B cell (primary cell): ENCODE measurements at regions not wholly inside any gene's neighbourhood (a gene's known extent, or its start where the extent isn't known, plus 50 kb on each side); places are given as distances from the start of the nearest gene placed in this dataset.

Experiments used
- ATAC-seq: fragments of 200-7000 bp; cut with Tn5 transposase; one replicate; pipeline ENCODE4 v1.10.0; 2021; ENCODE audit warnings: low read depth, mild to moderate bottlenecking, moderate number of reproducible peaks, moderate library complexity
- CTCF ChIA-PET: fragments of 350-600 bp; sonication (Branson Sonifier 250); formaldehyde crosslinking; loops from one replicate; lab custom pipeline; 2021; ENCODE audit warnings: antibody characterized with exemption, inconsistent platforms; lab: Charles Lee
- POLR2A ChIA-PET: fragments of 350-600 bp; sonication (Branson Sonifier 250); formaldehyde crosslinking; loops from one replicate; lab custom pipeline; 2021; ENCODE audit warnings: antibody characterized with exemption; lab: Charles Lee
- DNase-seq: peaks from one replicate; pipeline ENCODE4 v3.0.0; 2013
- H2AFZ ChIP-seq: 2 replicates; pipeline ENCODE4 v1.6.1; 2012; ENCODE audit warnings: mild to moderate bottlenecking, low read depth, low read length; ENCODE audit not compliant: insufficient read depth, poor library complexity, severe bottlenecking
- H3K27ac ChIP-seq, 2 donors: 1 replicate in 1 of 2; 2 replicates in 1 of 2; pipeline ENCODE4 v1.5.1; 2012 to 2013; ENCODE audit warnings: low read length in 2 of 2, mild to moderate bottlenecking in 2 of 2, moderate library complexity in 1 of 2
- H3K27me3 ChIP-seq, 4 experiments: fragments of 200-600 bp in 1 of 4; sonication (generic) in 1 of 4; replicated peaks in 1 of 4; 1 replicate in 2 of 4; 2 replicates in 2 of 4; pipeline versions ENCODE4 v1.6.1 to v1.7.0; 2013 to 2016; ENCODE audit warnings: low read length in 3 of 4, mild to moderate bottlenecking in 2 of 4, mixed read lengths in 1 of 4, moderate library complexity in 1 of 4; ENCODE audit not compliant: insufficient read depth in 4 of 4, control insufficient read depth in 3 of 4; ENCODE audit errors: control extremely low read depth in 1 of 4
- H3K36me3 ChIP-seq, 2 experiments: replicated peaks in 1 of 2; 1 replicate in 1 of 2; 2 replicates in 1 of 2; pipeline versions ENCODE4 v1.6.1 to v1.7.1; 2013; ENCODE audit warnings: low read length in 1 of 2; ENCODE audit not compliant: insufficient read depth in 2 of 2, control insufficient read depth in 1 of 2; ENCODE audit errors: control extremely low read depth in 1 of 2, extremely low read depth in 1 of 2
- H3K4me1 ChIP-seq, 2 donors: fragments of 200-600 bp in 1 of 2; sonication (generic) in 1 of 2; 1 replicate in 1 of 2; 2 replicates in 1 of 2; pipeline versions ENCODE4 v1.5.1 to v1.6.1; 2013 to 2017; ENCODE audit warnings: low read length in 2 of 2; ENCODE audit not compliant: control insufficient read depth in 2 of 2, insufficient read depth in 2 of 2
- H3K4me2 ChIP-seq: replicated peaks from 2 replicates; pipeline ENCODE3; 2012; ENCODE audit warnings: mild to moderate bottlenecking, low read depth, low read length; ENCODE audit not compliant: poor library complexity, severe bottlenecking
- H3K4me3 ChIP-seq, 5 experiments: fragments of 200-600 bp in 1 of 5; sonication (generic) in 1 of 5; 1 replicate in 3 of 5; 2 replicates in 2 of 5; pipeline versions ENCODE4 v1.5.1 to v1.7.0; 2011 to 2016; ENCODE audit warnings: low read length in 4 of 5, mild to moderate bottlenecking in 4 of 5, low read depth in 2 of 5, control low read depth in 1 of 5, moderate library complexity in 1 of 5; ENCODE audit not compliant: insufficient read depth in 1 of 5; ENCODE audit errors: control extremely low read depth in 1 of 5, extremely low read depth in 1 of 5
- H3K79me2 ChIP-seq: fragments of 200-600 bp; sonication (generic); one replicate; pipeline ENCODE4 v1.6.0; 2016; ENCODE audit warnings: low read length; ENCODE audit not compliant: control insufficient read depth, insufficient read depth
- H3K9ac ChIP-seq: fragments of 200-600 bp; sonication (generic); 2 replicates; pipeline ENCODE4 v1.6.1; 2017; ENCODE audit warnings: mild to moderate bottlenecking, low read length, moderate library complexity
- H3K9me3 ChIP-seq, 3 donors: one replicate each; pipeline versions ENCODE4 v1.6.1 to v1.7.1; 2013; ENCODE audit warnings: low read length in 2 of 3; ENCODE audit not compliant: control insufficient read depth in 2 of 3, insufficient read depth in 1 of 3; ENCODE audit errors: control extremely low read depth in 1 of 3
- H4K20me1 ChIP-seq: 2 replicates; pipeline ENCODE4 v1.6.0; 2012; ENCODE audit warnings: mild to moderate bottlenecking, low read length; ENCODE audit not compliant: insufficient read depth, control insufficient read depth, poor library complexity, severe bottlenecking
- H3K27ac Mint-ChIP-seq: one replicate; pipeline ENCODE4 v1.8.0; 2021; ENCODE audit warnings: mixed read lengths
- H3K27me3 Mint-ChIP-seq: one replicate; pipeline ENCODE4 v1.8.0; 2021; ENCODE audit warnings: mixed read lengths
- H3K4me1 Mint-ChIP-seq: one replicate; pipeline ENCODE4 v1.8.0; 2021; ENCODE audit warnings: mixed read lengths
- H3K4me3 Mint-ChIP-seq: one replicate; pipeline ENCODE4 v1.8.0; 2021; ENCODE audit warnings: mixed read lengths
- H3K9me3 Mint-ChIP-seq: one replicate; pipeline ENCODE4 v1.8.0; 2022; ENCODE audit warnings: mixed read lengths; ENCODE audit not compliant: insufficient read depth
- EZH2 ChIP-seq: IDR thresholded peaks from 2 replicates; pipeline ENCODE4 v1.6.1; 2012; ENCODE audit warnings: borderline replicate concordance, low read depth, mild to moderate bottlenecking, moderate library complexity, low read length; ENCODE audit not compliant: insufficient read depth, poor library complexity, severe bottlenecking
- WGBS: methylation state at CpG from one replicate; pipeline ENCODE4 v1.1.5; 2013; ENCODE audit warnings: missing lambda C conversion rate; ENCODE audit not compliant: insufficient coverage; 5-methylcytosine and 5-hydroxymethylcytosine counted together
- intact Hi-C: fragments of 100-400 bp; cut with micrococcal nuclease; formaldehyde crosslinking; loops from one replicate; pipeline ENCODE4 v1.10.0; 2022
- TF ChIP-seq, protein P1 (sequence below): fragments of 200-600 bp; IDR thresholded peaks from one replicate; pipeline ENCODE4 v1.8.0; 2022; ENCODE audit warnings: antibody characterized with exemption, mild to moderate bottlenecking

DNA sequence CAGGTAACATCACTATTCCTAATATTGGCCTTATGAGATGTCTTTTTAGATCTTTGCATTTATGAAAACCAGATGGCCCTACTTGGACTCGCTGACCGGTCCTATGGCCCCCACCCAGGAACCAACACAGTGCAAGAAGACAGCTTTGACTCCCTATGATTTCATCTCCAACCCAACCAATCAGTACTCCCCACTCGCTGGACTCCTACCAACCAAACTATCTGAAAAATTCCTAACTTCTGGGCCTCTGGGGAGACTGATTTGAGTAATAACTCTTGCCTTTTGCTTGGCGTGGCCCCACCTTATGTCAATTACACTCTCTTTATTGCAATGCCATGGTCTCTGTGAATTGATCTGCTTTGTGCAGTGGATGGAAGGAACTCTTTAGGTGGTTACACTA is 828.9 kb downstream of the CDH11 start:
- ATAC-seq (no peak), DNase-seq (no peak)
- Histone ChIP-seq H3K9me3 (peaks cover 0 to 3% (median 0%) of the 10 kb centered on the region in 3 donors), H3K9ac (no peak overlapping the region), H3K4me1 (no peaks in the 10 kb centered on the region), H2AFZ (no peak overlapping the region), H4K20me1 (no peaks in the 10 kb centered on the region), H3K27ac (no peak overlapping the region), H3K4me2 (no peak overlapping the region), H3K27me3 (no peaks in the 10 kb centered on the region), H3K79me2 (no peaks in the 10 kb centered on the region), H3K4me3 (no peak overlapping the region), H3K36me3 (no peaks in the 10 kb centered on the region)
- Mint-ChIP-seq H3K27me3 (no peaks in the 10 kb centered on the region), H3K27ac (no peak overlapping the region), H3K4me1 (no peaks in the 10 kb centered on the region), H3K9me3 (peaks cover 6% of the 10 kb centered on the region), H3K4me3 (no peak overlapping the region)
- POLR2A ChIA-PET: no interaction called here
- CTCF ChIA-PET: no interaction called here
- intact Hi-C loops: no loop called here
- no peak for TF ChIP-seq EZH2
- TF ChIP-seq, protein P1, sequence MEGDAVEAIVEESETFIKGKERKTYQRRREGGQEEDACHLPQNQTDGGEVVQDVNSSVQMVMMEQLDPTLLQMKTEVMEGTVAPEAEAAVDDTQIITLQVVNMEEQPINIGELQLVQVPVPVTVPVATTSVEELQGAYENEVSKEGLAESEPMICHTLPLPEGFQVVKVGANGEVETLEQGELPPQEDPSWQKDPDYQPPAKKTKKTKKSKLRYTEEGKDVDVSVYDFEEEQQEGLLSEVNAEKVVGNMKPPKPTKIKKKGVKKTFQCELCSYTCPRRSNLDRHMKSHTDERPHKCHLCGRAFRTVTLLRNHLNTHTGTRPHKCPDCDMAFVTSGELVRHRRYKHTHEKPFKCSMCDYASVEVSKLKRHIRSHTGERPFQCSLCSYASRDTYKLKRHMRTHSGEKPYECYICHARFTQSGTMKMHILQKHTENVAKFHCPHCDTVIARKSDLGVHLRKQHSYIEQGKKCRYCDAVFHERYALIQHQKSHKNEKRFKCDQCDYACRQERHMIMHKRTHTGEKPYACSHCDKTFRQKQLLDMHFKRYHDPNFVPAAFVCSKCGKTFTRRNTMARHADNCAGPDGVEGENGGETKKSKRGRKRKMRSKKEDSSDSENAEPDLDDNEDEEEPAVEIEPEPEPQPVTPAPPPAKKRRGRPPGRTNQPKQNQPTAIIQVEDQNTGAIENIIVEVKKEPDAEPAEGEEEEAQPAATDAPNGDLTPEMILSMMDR: no peak
- 100% methylated on average over 1 of the region's 4 CpGs for WGBS

DNA sequence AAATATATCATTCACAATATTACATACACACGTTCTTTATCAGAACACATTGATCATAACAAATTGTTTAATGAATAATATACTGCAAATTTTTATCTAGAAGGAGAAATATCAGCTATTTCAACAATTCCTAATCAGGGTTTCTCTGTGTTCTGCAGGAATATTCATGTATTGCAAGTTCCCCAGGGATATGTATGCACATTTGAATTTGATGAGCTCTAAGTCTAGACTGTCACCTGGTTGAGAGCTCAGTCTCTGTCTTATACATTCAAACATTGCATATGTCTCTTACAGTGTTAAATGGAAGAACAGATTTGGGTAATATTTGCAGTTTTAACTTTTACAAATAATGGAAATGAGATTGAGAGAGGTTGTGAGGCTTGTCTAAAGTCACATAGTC is 829.7 kb downstream of the CDH11 start:
- no peak overlapping the region for H3K4me2 ChIP-seq
- no peaks in the 10 kb centered on the region for H4K20me1 ChIP-seq
- H3K27me3 Mint-ChIP-seq: no peaks in the 10 kb centered on the region
- H3K27ac ChIP-seq: no peak overlapping the region
- no peak for DNase-seq
- H3K4me3 ChIP-seq: no peak overlapping the region
- no peaks in the 10 kb centered on the region for H3K36me3 ChIP-seq
- H3K79me2 ChIP-seq: no peaks in the 10 kb centered on the region
- no peaks in the 10 kb centered on the region for H3K27me3 ChIP-seq
- WGBS: no CpG with 5 or more reads among the region's 1 CpG
- H3K27ac Mint-ChIP-seq: no peak overlapping the region
- H3K4me1 ChIP-seq: no peaks in the 10 kb centered on the region
- no peak for TF ChIP-seq EZH2
- TF ChIP-seq, protein P1: no peak
- no peak for ATAC-seq
- no peak overlapping the region for H3K9ac ChIP-seq
- no peaks in the 10 kb centered on the region for H3K4me1 Mint-ChIP-seq
- CTCF ChIA-PET: no interaction called here
- H3K9me3 Mint-ChIP-seq: peaks cover 5% of the 10 kb centered on the region
- intact Hi-C loops: no loop called here
- H3K9me3 ChIP-seq: peaks cover 0 to 3% (median 0%) of the 10 kb centered on the region in 3 donors
- POLR2A ChIA-PET: no interaction called here
- no peak overlapping the region for H2AFZ ChIP-seq
- H3K4me3 Mint-ChIP-seq: no peak overlapping the region
